A549 (cell line): ENCODE measurements at regions not wholly inside any gene's neighbourhood (a gene's known extent, or its start where the extent isn't known, plus 50 kb on each side); places are given as distances from the start of the nearest gene placed in this dataset.

Experiments
- ATAC-seq, 2 experiments: fragments of 200-7000 bp in 1 of 2; fragments of >200 bp in 1 of 2; cut with Nextera tagmentation in 1 of 2; cut with Tn5 transposase in 1 of 2; 3 replicates each; pipeline versions ENCODE4 v1.8.0 to v1.9.1; 2018 to 2020; ENCODE audit warnings: mild to moderate bottlenecking in 1 of 2, moderate library complexity in 1 of 2
- CTCF ChIA-PET: fragments of 300-600 bp; sonication (Branson Sonifier 250); formaldehyde crosslinking; extraction: SDS; loops from one replicate; lab custom pipeline; 2021; ENCODE audit warnings: antibody characterized with exemption, inconsistent platforms; lab: Yijun Ruan, JAX
- POLR2A ChIA-PET: fragments of 350-600 bp; formaldehyde crosslinking; extraction: SDS; loops from one replicate; lab custom pipeline; 2021; ENCODE audit warnings: antibody characterized with exemption, inconsistent platforms; lab: Yijun Ruan, JAX
- DNase-seq, 2 experiments: peaks; one replicate each; pipeline versions ENCODE4 v3.0.0 to v3.0.0-alpha.2; 2011 to 2016; ENCODE audit warnings: low read depth in 1 of 2, low spot score in 1 of 2
- FAIRE-seq: peaks from 2 replicates; lab custom pipeline; 2011; peaks lifted over from hg19 to GRCh38; lab: Jason Lieb, UNC
- H3K27ac ChIP-seq, 2 experiments: fragments of >200 bp; sonication (Bioruptor Twin); formaldehyde crosslinking; 3 replicates each; pipeline ENCODE4 v1.5.1; 2016 to 2017
- H3K4me1 ChIP-seq: fragments of >200 bp; sonication (Bioruptor Twin); formaldehyde crosslinking; 3 replicates; pipeline ENCODE4 v1.6.1; 2016
- H3K4me2 ChIP-seq: fragments of >200 bp; sonication (Bioruptor Twin); formaldehyde crosslinking; 3 replicates; pipeline ENCODE4 v1.6.1; 2016
- H3K4me3 ChIP-seq: fragments of >200 bp; sonication (Bioruptor Twin); formaldehyde crosslinking; 3 replicates; pipeline ENCODE4 v1.5.1; 2016
- H3K9me3 ChIP-seq: fragments of >200 bp; sonication (Bioruptor Twin); formaldehyde crosslinking; 3 replicates; pipeline ENCODE4 v1.6.1; 2016
- BHLHE40 ChIP-seq: IDR thresholded peaks from 2 replicates; pipeline ENCODE4 v1.6.1; 2012; ENCODE audit warnings: low read depth, low read length, inconsistent platforms
- CEBPB ChIP-seq, 2 experiments: fragments of >200 bp in 1 of 2; sonication (Bioruptor Twin) in 1 of 2; formaldehyde crosslinking in 1 of 2; IDR thresholded peaks; 2 replicates each; pipeline ENCODE4 v1.6.1; 2012 to 2016
- EHF ChIP-seq: fragments of 250-450 bp; sonication (Bioruptor Pico); IDR thresholded peaks from 2 replicates; pipeline ENCODE4 v1.5.0; 2020; ENCODE audit warnings: mild to moderate bottlenecking
- EP300 ChIP-seq, 2 experiments: fragments of >200 bp; sonication (Bioruptor Twin); formaldehyde crosslinking; IDR thresholded peaks; 2 replicates in 1 of 2; 3 replicates in 1 of 2; pipeline ENCODE4 v1.6.1; 2016 to 2017
- ESRRA ChIP-seq: fragments of 150-350 bp; IDR thresholded peaks from 2 replicates; pipeline ENCODE4 v1.6.1; 2014; ENCODE audit warnings: mild to moderate bottlenecking, low read length, borderline replicate concordance
- FOSL2 ChIP-seq, 2 experiments: fragments of 450-650 bp in 1 of 2; fragments of >200 bp in 1 of 2; sonication (Bioruptor Twin) in 1 of 2; formaldehyde crosslinking; IDR thresholded peaks; 2 replicates each; pipeline versions ENCODE4 v1.5.0 to v1.6.1; 2016 to 2020; ENCODE audit warnings: mild to moderate bottlenecking in 1 of 2, moderate library complexity in 1 of 2
- HEYL ChIP-seq: fragments of 250-450 bp; sonication (Bioruptor Pico); IDR thresholded peaks from 2 replicates; pipeline ENCODE4 v1.8.0; 2021; ENCODE audit warnings: mild to moderate bottlenecking, moderate library complexity
- HOXA7 ChIP-seq: fragments of 250-450 bp; sonication (Bioruptor Pico); IDR thresholded peaks from 2 replicates; pipeline ENCODE4 v1.5.0; 2020; ENCODE audit warnings: mild to moderate bottlenecking, moderate library complexity
- JUNB ChIP-seq: fragments of >200 bp; sonication (Bioruptor Twin); formaldehyde crosslinking; IDR thresholded peaks from 2 replicates; pipeline ENCODE4 v1.6.1; 2016
- KDM1A ChIP-seq: fragments of 200-600 bp; sonication (generic); IDR thresholded peaks from 2 replicates; pipeline ENCODE4 v1.6.1; 2016; ENCODE audit warnings: low read depth, mild to moderate bottlenecking
- MYC ChIP-seq: IDR thresholded peaks from 2 replicates; pipeline ENCODE4 v1.6.1; 2012; ENCODE audit warnings: mild to moderate bottlenecking, inconsistent platforms, low read length, improper control_type of control experiment, borderline replicate concordance
- POLR2AphosphoS2 ChIP-seq: conservative IDR thresholded peaks from 2 replicates; pipeline ENCODE4 v1.6.1; 2012; ENCODE audit warnings: low read length, improper control_type of control experiment, inconsistent platforms
- RAD21 ChIP-seq, 2 experiments: fragments of >200 bp in 1 of 2; sonication (Bioruptor Twin) in 1 of 2; formaldehyde crosslinking in 1 of 2; IDR thresholded peaks in 1 of 2; conservative IDR thresholded peaks in 1 of 2; 2 replicates in 1 of 2; 3 replicates in 1 of 2; pipeline ENCODE4 v1.6.1; 2012 to 2018; ENCODE audit warnings: inconsistent platforms in 1 of 2
- RNF2 ChIP-seq: fragments of 200-600 bp; sonication (generic); IDR thresholded peaks from 2 replicates; pipeline ENCODE4 v1.6.1; 2016; ENCODE audit warnings: low read depth, mild to moderate bottlenecking, antibody characterized with exemption, moderate library complexity, borderline replicate concordance
- SMC3 ChIP-seq: fragments of >200 bp; sonication (Bioruptor Twin); formaldehyde crosslinking; IDR thresholded peaks from 3 replicates; pipeline ENCODE4 v1.6.1; 2018; ENCODE audit warnings: inconsistent platforms
- SREBF2 ChIP-seq: fragments of 450-650 bp; IDR thresholded peaks from 2 replicates; pipeline ENCODE4 v1.6.1; 2014; ENCODE audit warnings: mild to moderate bottlenecking, moderate library complexity
- TFCP2L1 ChIP-seq: fragments of 250-450 bp; sonication (Bioruptor Pico); IDR thresholded peaks from 2 replicates; pipeline ENCODE4 v1.5.0; 2021; ENCODE audit warnings: mild to moderate bottlenecking
- TP53 ChIP-seq: fragments of 250-450 bp; sonication (Bioruptor Pico); IDR thresholded peaks from 2 replicates; pipeline ENCODE4 v1.5.0; 2021; ENCODE audit warnings: mild to moderate bottlenecking, moderate library complexity
- ZNF302 ChIP-seq: fragments of 250-450 bp; sonication (Bioruptor Pico); IDR thresholded peaks from 2 replicates; pipeline ENCODE4 v1.9.0; 2021; ENCODE audit warnings: inconsistent platforms, mild to moderate bottlenecking, moderate library complexity
- ZSCAN20 ChIP-seq: fragments of 250-450 bp; sonication (Bioruptor Pico); IDR thresholded peaks from 2 replicates; pipeline ENCODE4 v1.8.0; 2022; ENCODE audit warnings: mild to moderate bottlenecking, moderate library complexity
- WGBS: methylation state at CpG from one replicate; pipeline ENCODE4 v1.1.6; 2017; ENCODE audit errors: missing lambda C conversion rate; 5-methylcytosine and 5-hydroxymethylcytosine counted together
- TF ChIP-seq, protein P1 (sequence below): fragments of 250-450 bp; sonication (Bioruptor Pico); IDR thresholded peaks from 2 replicates; pipeline ENCODE4 v1.5.0; 2021; ENCODE audit warnings: mild to moderate bottlenecking, moderate library complexity, borderline replicate concordance
- TF ChIP-seq, protein P2 (sequence below): fragments of 250-450 bp; sonication (Bioruptor Pico); IDR thresholded peaks from 2 replicates; pipeline ENCODE4 v1.5.0; 2020; ENCODE audit warnings: low read depth, mild to moderate bottlenecking, moderate library complexity
- TF ChIP-seq, protein P3 (sequence below): IDR thresholded peaks from 2 replicates; pipeline ENCODE4 v1.6.1; 2012
- TF ChIP-seq, protein P4 (sequence below): fragments of 150-350 bp; IDR thresholded peaks from 2 replicates; pipeline ENCODE4 v1.6.1; 2014; ENCODE audit warnings: low read depth, mild to moderate bottlenecking, low read length

DNA sequence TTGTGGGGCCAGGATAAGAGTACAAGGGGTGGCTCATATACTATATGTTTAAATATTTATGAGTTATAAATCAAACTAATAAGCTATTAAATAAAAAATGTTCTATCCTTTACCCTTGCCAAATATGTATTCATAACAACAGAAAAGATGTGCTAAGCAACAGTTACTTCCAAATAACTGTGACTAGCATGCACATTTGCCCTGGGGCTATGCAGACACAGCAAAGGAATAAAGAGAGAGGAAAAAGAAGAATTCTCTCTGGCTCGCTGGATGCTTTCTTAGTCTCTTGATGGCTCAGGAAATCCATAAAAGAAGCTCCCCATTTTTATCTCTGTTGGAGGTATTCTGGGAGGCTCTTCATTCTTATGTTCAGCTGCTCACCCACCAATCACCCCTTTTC lies 182.4 kb upstream of the ATP10B start:
- no peak for DNase-seq
- H3K4me3 ChIP-seq = no peak overlapping the region
- WGBS = 0% methylated on average over 1 of the region's 1 CpG
- no peak overlapping the region for H3K4me2 ChIP-seq
- CTCF ChIA-PET = no interaction called here
- POLR2A ChIA-PET = no interaction called here
- TF ChIP-seq HEYL (CRISPR knock-in tag) (no peak), TP53 (no peak), RAD21 (conservative IDR thresholded peaks at IDR 0.05 in 1 of 2, IDR thresholded peaks at IDR 0.05 in 1 of 2) (no peak), BHLHE40 (no peak), SREBF2 (no peak), TFCP2L1 (CRISPR knock-in tag) (no peak), RNF2 (no peak), ZSCAN20 (CRISPR knock-in tag) (no peak)
- TF ChIP-seq, protein P1, sequence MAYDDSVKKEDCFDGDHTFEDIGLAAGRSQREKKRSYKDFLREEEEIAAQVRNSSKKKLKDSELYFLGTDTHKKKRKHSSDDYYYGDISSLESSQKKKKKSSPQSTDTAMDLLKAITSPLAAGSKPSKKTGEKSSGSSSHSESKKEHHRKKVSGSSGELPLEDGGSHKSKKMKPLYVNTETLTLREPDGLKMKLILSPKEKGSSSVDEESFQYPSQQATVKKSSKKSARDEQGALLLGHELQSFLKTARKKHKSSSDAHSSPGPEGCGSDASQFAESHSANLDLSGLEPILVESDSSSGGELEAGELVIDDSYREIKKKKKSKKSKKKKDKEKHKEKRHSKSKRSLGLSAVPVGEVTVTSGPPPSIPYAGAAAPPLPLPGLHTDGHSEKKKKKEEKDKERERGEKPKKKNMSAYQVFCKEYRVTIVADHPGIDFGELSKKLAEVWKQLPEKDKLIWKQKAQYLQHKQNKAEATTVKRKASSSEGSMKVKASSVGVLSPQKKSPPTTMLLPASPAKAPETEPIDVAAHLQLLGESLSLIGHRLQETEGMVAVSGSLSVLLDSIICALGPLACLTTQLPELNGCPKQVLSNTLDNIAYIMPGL = no peak
- TF ChIP-seq, protein P2, sequence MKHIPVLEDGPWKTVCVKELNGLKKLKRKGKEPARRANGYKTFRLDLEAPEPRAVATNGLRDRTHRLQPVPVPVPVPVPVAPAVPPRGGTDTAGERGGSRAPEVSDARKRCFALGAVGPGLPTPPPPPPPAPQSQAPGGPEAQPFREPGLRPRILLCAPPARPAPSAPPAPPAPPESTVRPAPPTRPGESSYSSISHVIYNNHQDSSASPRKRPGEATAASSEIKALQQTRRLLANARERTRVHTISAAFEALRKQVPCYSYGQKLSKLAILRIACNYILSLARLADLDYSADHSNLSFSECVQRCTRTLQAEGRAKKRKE = no peak
- H3K27ac ChIP-seq = no peak overlapping the region
- ATAC-seq = no peak
- no peaks in the 10 kb centered on the region for H3K9me3 ChIP-seq
- H3K4me1 ChIP-seq = no peaks in the 10 kb centered on the region
- no peak for FAIRE-seq

DNA sequence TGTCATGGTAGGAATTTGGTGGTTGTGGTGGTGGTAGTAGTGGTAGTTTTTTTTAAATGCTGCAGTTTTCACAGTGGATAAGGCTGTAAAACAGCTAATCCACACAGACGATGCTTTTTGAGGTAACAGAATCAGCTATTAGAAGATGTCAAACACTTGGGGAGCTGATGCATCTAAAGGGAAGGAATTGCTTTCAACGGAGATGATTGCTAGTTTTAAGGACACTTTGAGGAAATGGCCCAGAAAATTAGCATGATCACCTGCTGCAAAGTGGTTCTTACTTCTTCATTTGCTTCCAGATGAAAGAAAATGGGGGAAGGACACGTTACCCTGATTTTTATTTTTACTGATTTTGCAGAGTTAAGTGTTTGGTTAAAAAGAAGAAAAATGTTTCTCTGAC lies 178.2 kb upstream of the ATP10B start:
- FAIRE-seq (no peak), DNase-seq (no peak), ATAC-seq (no peak)
- Histone ChIP-seq H3K4me2 (no peak overlapping the region), H3K9me3 (no peaks in the 10 kb centered on the region), H3K4me3 (no peak overlapping the region), H3K27ac (no peak overlapping the region), H3K4me1 (no peaks in the 10 kb centered on the region)
- CTCF ChIA-PET = no interaction called here
- 3% methylated on average over 3 of the region's 3 CpGs for WGBS
- POLR2A ChIA-PET = no interaction called here
- TF ChIP-seq JUNB (no peak), TP53 (no peak), FOSL2 (IDR thresholded peaks at IDR 0.05) (no peak), FOSL2 (CRISPR knock-in tag; IDR thresholded peaks at IDR 0.05) (no peak), HOXA7 (CRISPR knock-in tag) (no peak), MYC (no peak)

DNA sequence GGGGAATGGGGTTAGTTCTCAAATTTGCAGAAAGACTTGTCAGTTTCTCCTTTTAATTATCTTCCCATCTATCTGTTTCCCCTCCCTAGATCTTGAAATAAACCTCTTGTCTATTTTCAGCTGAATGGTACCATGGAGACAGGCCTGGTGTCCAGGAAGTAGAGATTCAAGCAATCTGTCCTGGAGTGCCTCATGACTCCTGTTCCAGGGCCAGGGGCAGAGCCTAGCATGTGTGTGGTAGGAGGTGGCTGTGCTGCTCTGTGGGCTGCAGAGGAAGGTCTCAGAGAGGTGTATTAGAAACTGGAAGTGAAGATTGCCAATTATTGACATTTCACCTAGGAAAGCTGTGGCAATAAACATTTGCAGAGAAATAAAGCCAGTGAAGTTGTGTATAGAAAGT lies 175.8 kb upstream of the ATP10B start:
- TF ChIP-seq JUNB (no peak), TP53 (no peak), RAD21 (conservative IDR thresholded peaks at IDR 0.05 in 1 of 2, IDR thresholded peaks at IDR 0.05 in 1 of 2) (no peak), KDM1A (no peak), EHF (CRISPR knock-in tag) (no peak), BHLHE40 (no peak)
- Histone ChIP-seq H3K4me2 (no peak overlapping the region), H3K27ac (no peak overlapping the region), H3K4me3 (no peak overlapping the region), H3K4me1 (no peaks in the 10 kb centered on the region), H3K9me3 (no peaks in the 10 kb centered on the region)
- no peak for DNase-seq
- ChIA-PET CTCF (no interaction called here), POLR2A (no interaction called here)
- no peak for FAIRE-seq
- no peak for ATAC-seq

DNA sequence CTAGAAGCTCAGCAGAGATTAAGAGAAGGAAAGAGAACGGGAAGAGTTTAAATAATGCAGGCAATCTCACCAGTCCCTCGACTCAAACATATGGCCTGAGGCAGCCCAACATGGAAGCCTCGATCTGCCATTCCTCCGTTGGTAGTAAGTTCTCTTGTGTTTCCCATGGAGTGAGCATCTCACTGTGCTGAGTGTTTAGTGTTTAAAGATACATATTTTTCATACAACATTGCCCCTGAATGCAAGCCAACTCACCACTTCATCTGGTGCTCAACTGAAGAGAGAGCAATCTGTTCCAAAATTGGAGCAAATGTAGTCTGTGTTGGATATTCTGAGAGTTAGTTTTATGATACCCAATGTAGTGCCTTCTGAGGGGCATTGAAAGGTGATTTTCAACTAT lies 171.5 kb upstream of the ATP10B start:
- ATAC-seq = no peak
- CTCF ChIA-PET = no interaction called here
- no peak for FAIRE-seq
- no peak overlapping the region for H3K4me3 ChIP-seq
- no peak for DNase-seq
- no peaks in the 10 kb centered on the region for H3K4me1 ChIP-seq
- POLR2A ChIA-PET = no interaction called here
- no peak overlapping the region for H3K4me2 ChIP-seq
- no peak overlapping the region for H3K27ac ChIP-seq
- H3K9me3 ChIP-seq = no peaks in the 10 kb centered on the region
- 0% methylated on average over 4 of the region's 4 CpGs for WGBS
- TF ChIP-seq CEBPB (IDR thresholded peaks at IDR 0.05) (no peak), SMC3 (no peak), ESRRA (no peak), POLR2AphosphoS2 (no peak), EP300 (IDR thresholded peaks at IDR 0.05) (no peak), ZNF302 (no peak), SREBF2 (no peak)
- TF ChIP-seq, protein P3, sequence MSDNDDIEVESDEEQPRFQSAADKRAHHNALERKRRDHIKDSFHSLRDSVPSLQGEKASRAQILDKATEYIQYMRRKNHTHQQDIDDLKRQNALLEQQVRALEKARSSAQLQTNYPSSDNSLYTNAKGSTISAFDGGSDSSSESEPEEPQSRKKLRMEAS = no peak
- TF ChIP-seq, protein P1 = no peak
- TF ChIP-seq, protein P4, sequence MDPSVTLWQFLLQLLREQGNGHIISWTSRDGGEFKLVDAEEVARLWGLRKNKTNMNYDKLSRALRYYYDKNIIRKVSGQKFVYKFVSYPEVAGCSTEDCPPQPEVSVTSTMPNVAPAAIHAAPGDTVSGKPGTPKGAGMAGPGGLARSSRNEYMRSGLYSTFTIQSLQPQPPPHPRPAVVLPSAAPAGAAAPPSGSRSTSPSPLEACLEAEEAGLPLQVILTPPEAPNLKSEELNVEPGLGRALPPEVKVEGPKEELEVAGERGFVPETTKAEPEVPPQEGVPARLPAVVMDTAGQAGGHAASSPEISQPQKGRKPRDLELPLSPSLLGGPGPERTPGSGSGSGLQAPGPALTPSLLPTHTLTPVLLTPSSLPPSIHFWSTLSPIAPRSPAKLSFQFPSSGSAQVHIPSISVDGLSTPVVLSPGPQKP = no peak
